ENCODE measurements at regions not wholly inside any gene's neighbourhood (a gene's known extent, or its start where the extent isn't known, plus 50 kb on each side); places are given as distances from the start of the nearest gene placed in this dataset.

DNA sequence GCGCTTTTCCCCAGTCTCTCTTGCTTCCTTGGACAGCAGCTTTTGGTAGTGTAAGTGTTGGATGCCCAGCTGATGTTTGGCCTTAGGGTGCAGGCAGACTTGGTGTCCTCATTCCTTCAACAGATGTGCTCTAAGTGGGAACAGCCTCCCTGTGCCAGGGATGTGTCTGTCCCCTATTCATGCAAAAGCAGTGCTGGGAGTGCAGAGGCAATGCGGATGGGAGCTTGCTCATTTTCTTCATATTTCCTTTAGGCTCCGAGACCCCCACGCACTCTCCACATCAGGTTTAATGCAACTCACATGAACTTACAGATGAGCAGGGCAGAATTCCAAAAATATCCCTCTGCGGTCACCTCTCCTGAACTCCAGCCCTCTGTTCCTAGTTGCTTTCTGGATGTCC is 96.1 kb downstream of the IER5 start (continued):
- TF ChIP-seq CTCF (IDR thresholded peaks at IDR 0.05 in 2 of 3, conservative IDR thresholded peaks at IDR 0.05 in 1 of 3; ENCODE audit: borderline replicate concordance in 1 of 3, insufficient read depth in 1 of 3, low read depth in 2 of 3, low read length in 2 of 3) (no peak), ELF1 (IDR thresholded peaks at IDR 0.05; ENCODE audit: borderline replicate concordance, low read depth) (no peak), POLR2A (IDR thresholded peaks at IDR 0.05; ENCODE audit: borderline replicate concordance, extremely low read depth, insufficient read depth, insufficient read length) (no peak), TCF7L2 (IDR thresholded peaks at IDR 0.05; ENCODE audit: borderline replicate concordance, extremely low read depth, insufficient read depth, insufficient read length) (no peak), RAD21 (IDR thresholded peaks at IDR 0.05; ENCODE audit: low read depth) (no peak), EZH2phosphoT487 (IDR thresholded peaks at IDR 0.05; ENCODE audit: borderline replicate concordance) (no peak), JUND (IDR thresholded peaks at IDR 0.05) (no peak), ZFX (IDR thresholded peaks at IDR 0.05) (no peak), YY1 (IDR thresholded peaks at IDR 0.05; ENCODE audit: extremely low read depth, insufficient replicate concordance, low read depth, low read length) (no peak)
- TF ChIP-seq, protein P1, sequence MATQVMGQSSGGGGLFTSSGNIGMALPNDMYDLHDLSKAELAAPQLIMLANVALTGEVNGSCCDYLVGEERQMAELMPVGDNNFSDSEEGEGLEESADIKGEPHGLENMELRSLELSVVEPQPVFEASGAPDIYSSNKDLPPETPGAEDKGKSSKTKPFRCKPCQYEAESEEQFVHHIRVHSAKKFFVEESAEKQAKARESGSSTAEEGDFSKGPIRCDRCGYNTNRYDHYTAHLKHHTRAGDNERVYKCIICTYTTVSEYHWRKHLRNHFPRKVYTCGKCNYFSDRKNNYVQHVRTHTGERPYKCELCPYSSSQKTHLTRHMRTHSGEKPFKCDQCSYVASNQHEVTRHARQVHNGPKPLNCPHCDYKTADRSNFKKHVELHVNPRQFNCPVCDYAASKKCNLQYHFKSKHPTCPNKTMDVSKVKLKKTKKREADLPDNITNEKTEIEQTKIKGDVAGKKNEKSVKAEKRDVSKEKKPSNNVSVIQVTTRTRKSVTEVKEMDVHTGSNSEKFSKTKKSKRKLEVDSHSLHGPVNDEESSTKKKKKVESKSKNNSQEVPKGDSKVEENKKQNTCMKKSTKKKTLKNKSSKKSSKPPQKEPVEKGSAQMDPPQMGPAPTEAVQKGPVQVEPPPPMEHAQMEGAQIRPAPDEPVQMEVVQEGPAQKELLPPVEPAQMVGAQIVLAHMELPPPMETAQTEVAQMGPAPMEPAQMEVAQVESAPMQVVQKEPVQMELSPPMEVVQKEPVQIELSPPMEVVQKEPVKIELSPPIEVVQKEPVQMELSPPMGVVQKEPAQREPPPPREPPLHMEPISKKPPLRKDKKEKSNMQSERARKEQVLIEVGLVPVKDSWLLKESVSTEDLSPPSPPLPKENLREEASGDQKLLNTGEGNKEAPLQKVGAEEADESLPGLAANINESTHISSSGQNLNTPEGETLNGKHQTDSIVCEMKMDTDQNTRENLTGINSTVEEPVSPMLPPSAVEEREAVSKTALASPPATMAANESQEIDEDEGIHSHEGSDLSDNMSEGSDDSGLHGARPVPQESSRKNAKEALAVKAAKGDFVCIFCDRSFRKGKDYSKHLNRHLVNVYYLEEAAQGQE (IDR thresholded peaks at IDR 0.05; ENCODE audit: low read depth): no peak
- TF ChIP-seq, protein P2, sequence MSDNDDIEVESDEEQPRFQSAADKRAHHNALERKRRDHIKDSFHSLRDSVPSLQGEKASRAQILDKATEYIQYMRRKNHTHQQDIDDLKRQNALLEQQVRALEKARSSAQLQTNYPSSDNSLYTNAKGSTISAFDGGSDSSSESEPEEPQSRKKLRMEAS (IDR thresholded peaks at IDR 0.05): no peak
